Body of pancreas (tissue), 4 donors: ENCODE measurements at regions not wholly inside any gene's neighbourhood (a gene's known extent, or its start where the extent isn't known, plus 50 kb on each side); places are given as distances from the start of the nearest gene placed in this dataset.

Experiments used
- ATAC-seq: fragments of 150-250 bp; one replicate; pipeline ENCODE4 v1.9.1; 2016
- DNase-seq, 4 donors: peaks; one replicate each; pipeline ENCODE4 v3.0.0-alpha.2; 2019
- H3K27ac ChIP-seq, 4 donors: fragments of 200-600 bp; sonication (generic); 1 replicate in 3 of 4; 2 replicates in 1 of 4; pipeline versions ENCODE4 v1.5.1 to v1.6.1; 2016 to 2019; ENCODE audit warnings: mild to moderate bottlenecking in 1 of 4, mixed read lengths in 1 of 4, moderate library complexity in 1 of 4
- H3K27me3 ChIP-seq, 2 donors: fragments of 200-600 bp; sonication (generic); one replicate each; pipeline ENCODE4 v1.6.0; 2016; ENCODE audit warnings: mild to moderate bottlenecking in 1 of 2
- H3K36me3 ChIP-seq, 2 donors: fragments of 200-600 bp; sonication (generic); replicated peaks in 1 of 2; 2 replicates each; pipeline ENCODE4 v1.5.1; 2016; ENCODE audit warnings: low read depth in 2 of 2; ENCODE audit not compliant: insufficient read depth in 1 of 2
- H3K4me1 ChIP-seq: fragments of 200-600 bp; sonication (generic); one replicate; pipeline ENCODE4 v1.6.0; 2016
- H3K4me3 ChIP-seq, 2 donors: fragments of 200-600 bp; sonication (generic); 1 replicate in 1 of 2; 2 replicates in 1 of 2; pipeline ENCODE4 v1.5.1; 2016 to 2019
- H3K9me3 ChIP-seq, 3 donors: fragments of 200-600 bp; sonication (generic); 1 replicate in 2 of 3; 2 replicates in 1 of 3; pipeline ENCODE4 v1.5.1; 2016
- CTCF ChIP-seq, 7 experiments: fragments of 450-650 bp in 4 of 7; fragments of 200-600 bp in 3 of 7; sonication (generic) in 3 of 7; IDR thresholded peaks; one replicate each; pipeline ENCODE4 v1.5.1; 2016 to 2019; ENCODE audit warnings: antibody characterized with exemption in 7 of 7
- POLR2A ChIP-seq, 3 donors: fragments of 450-650 bp; IDR thresholded peaks; one replicate each; pipeline ENCODE4 v1.6.1; 2016; ENCODE audit warnings: antibody characterized with exemption in 3 of 3, mild to moderate bottlenecking in 2 of 3
- WGBS, 2 donors: methylation state at CpG; one replicate each; pipeline ENCODE4 v1.1.5; 2017; 5-methylcytosine and 5-hydroxymethylcytosine counted together
- intact Hi-C: fragments of 100-400 bp; cut with DNase I; formaldehyde crosslinking; loops from one replicate; pipeline ENCODE4 v1.15.1; 2023

GRCh38 chr4:126715067-126715466 lies 917.7 kb upstream of the INTU start:
- Histone ChIP-seq H3K27me3 (no peaks in the 10 kb centered on the region), H3K4me3 (no peak overlapping the region), H3K36me3 (no peaks in the 10 kb centered on the region), H3K27ac (no peak overlapping the region), H3K9me3 (no peaks in the 10 kb centered on the region), H3K4me1 (no peaks in the 10 kb centered on the region)
- TF ChIP-seq POLR2A (IDR thresholded peaks at IDR 0.05) (no peak), CTCF (IDR thresholded peaks at IDR 0.05) (no peak)
- ATAC-seq, result no peak
- intact Hi-C loops, result no loop called here
- no peak for DNase-seq
- 71% methylated on average over 8 of the region's 8 CpGs for WGBS, 2 donors

GRCh38 chr4:126715681-126716080 lies 917.1 kb upstream of the INTU start:
- intact Hi-C loops, result no loop called here
- no peak overlapping the region for H3K27ac ChIP-seq
- H3K36me3 ChIP-seq, result no peaks in the 10 kb centered on the region
- ATAC-seq (no peak), DNase-seq (no peak)
- no peaks in the 10 kb centered on the region for H3K27me3 ChIP-seq
- WGBS, 2 donors, result 62 to 65% methylated on average over 3 of the region's 3 CpGs
- H3K9me3 ChIP-seq, result no peaks in the 10 kb centered on the region
- TF ChIP-seq POLR2A (IDR thresholded peaks at IDR 0.05), result no peak
- TF ChIP-seq CTCF (IDR thresholded peaks at IDR 0.05), result no peak
- no peaks in the 10 kb centered on the region for H3K4me1 ChIP-seq
- no peak overlapping the region for H3K4me3 ChIP-seq

- no peak for TF ChIP-seq POLR2A (IDR thresholded peaks at IDR 0.05)
- TF ChIP-seq CTCF (IDR thresholded peaks at IDR 0.05), result no peak
- no peak for DNase-seq
- 36 to 51% methylated on average over 4 of the region's 4 CpGs for WGBS, 2 donors
- no peaks in the 10 kb centered on the region for H3K4me1 ChIP-seq
- no peak for ATAC-seq
- intact Hi-C loops, result no loop called here
- no peak overlapping the region for H3K4me3 ChIP-seq
- no peaks in the 10 kb centered on the region for H3K27me3 ChIP-seq
- H3K9me3 ChIP-seq, result no peaks in the 10 kb centered on the region
- H3K36me3 ChIP-seq, result no peaks in the 10 kb centered on the region
- no peak overlapping the region for H3K27ac ChIP-seq
These were observed 914.6 kb upstream of the INTU start for GRCh38 chr4:126718136-126718535.

GRCh38 chr4:126719852-126720251 lies 912.9 kb upstream of the INTU start:
- Histone ChIP-seq H3K36me3 (no peaks in the 10 kb centered on the region), H3K9me3 (no peaks in the 10 kb centered on the region), H3K27me3 (no peaks in the 10 kb centered on the region), H3K4me3 (no peak overlapping the region), H3K4me1 (no peaks in the 10 kb centered on the region), H3K27ac (no peak overlapping the region)
- TF ChIP-seq POLR2A (IDR thresholded peaks at IDR 0.05), result no peak
- TF ChIP-seq CTCF (IDR thresholded peaks at IDR 0.05), result no peak
- ATAC-seq (no peak), DNase-seq (no peak)
- WGBS, 2 donors, result 61 to 63% methylated on average over 3 of the region's 3 CpGs
- intact Hi-C loops, result no loop called here

- H3K9me3 ChIP-seq, result no peaks in the 10 kb centered on the region
- no peaks in the 10 kb centered on the region for H3K4me1 ChIP-seq
- DNase-seq (no peak), ATAC-seq (no peak)
- intact Hi-C loops, result no loop called here
- H3K27ac ChIP-seq, result no peak overlapping the region
- H3K36me3 ChIP-seq, result no peaks in the 10 kb centered on the region
- TF ChIP-seq CTCF (IDR thresholded peaks at IDR 0.05) (no peak), POLR2A (IDR thresholded peaks at IDR 0.05) (no peak)
- H3K27me3 ChIP-seq, result no peaks in the 10 kb centered on the region
- no peak overlapping the region for H3K4me3 ChIP-seq
These were observed 906.9 kb upstream of the INTU start for GRCh38 chr4:126725906-126726305.
